Epithelial cell of esophagus (primary cell): ENCODE measurements at regions not wholly inside any gene's neighbourhood (a gene's known extent, or its start where the extent isn't known, plus 50 kb on each side); places are given as distances from the start of the nearest gene placed in this dataset.

Experiments used
- DNase-seq: peaks from one replicate; pipeline ENCODE4 v3.0.0; 2010; ENCODE audit warnings: low read depth
- H3K4me3 ChIP-seq: 2 replicates; pipeline ENCODE4 v1.5.1; 2011; ENCODE audit warnings: mild to moderate bottlenecking, low read length, control low read depth
- CTCF ChIP-seq: IDR thresholded peaks from 2 replicates; pipeline ENCODE4 v1.5.1; 2011; ENCODE audit warnings: low read depth, mild to moderate bottlenecking, low read length, control low read depth, inconsistent platforms; ENCODE audit not compliant: insufficient read depth; ENCODE audit errors: missing control alignments

DNA sequence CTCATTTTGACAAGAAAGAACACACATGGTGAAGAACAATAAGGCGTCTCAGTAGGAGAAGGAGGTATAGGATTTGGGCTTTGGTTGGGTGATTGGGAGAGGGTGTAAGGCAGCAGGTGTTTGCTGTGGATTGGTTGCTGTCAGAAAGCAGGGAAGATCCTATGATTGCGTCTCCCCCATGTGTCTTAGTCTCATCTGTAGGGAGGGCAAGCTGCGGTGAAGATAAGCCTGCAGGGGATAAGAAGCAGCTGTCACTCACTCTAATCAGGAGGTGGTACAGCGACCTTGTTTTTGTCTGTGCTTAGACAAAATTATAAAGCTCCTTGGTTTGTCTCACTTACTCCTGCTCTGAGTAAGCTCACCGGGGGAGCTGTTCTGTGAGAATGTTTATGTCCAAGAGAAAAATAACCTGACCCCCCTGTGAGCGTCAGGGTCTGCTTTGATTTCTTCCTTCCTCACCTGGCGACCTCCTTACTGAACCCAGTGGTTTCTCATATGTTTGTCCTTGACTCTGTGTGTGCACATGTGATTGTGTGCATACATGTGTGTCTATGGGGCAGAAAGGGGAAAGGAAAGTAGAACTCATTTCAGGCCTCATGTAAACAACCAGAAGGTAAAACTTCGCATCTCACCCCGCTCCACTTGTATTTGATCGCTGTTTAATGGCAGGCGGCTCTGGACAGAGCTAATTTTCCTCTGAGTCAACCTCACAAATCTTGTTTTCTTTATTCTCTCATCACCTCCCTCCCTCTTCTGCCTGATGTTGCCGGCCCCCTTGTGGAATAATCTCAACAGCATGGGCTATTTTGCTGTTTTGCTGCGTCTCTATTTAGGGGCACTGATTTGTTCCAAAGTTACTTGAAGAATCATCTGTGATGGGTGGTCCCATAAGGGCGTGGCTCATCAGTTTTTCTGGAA, 105.6 kb downstream of the TENT4A start:
- DNase-seq: peak; percentile 2
- H3K4me3 ChIP-seq: no peak overlapping the region
- no peak for TF ChIP-seq CTCF

GRCh38 chr5:6819521-6819920, 106.3 kb downstream of the TENT4A start:
- H3K4me3 ChIP-seq: no peak overlapping the region
- TF ChIP-seq CTCF: no peak
- no peak for DNase-seq

GRCh38 chr5:6820851-6821479, 107.7 kb downstream of the TENT4A start:
- H3K4me3 ChIP-seq: no peak overlapping the region
- TF ChIP-seq CTCF: peak; percentile 51
- peak; percentile 29 for DNase-seq

GRCh38 chr5:6822068-6822467, 108.8 kb downstream of the TENT4A start:
- no peak for DNase-seq
- H3K4me3 ChIP-seq: no peak overlapping the region
- no peak for TF ChIP-seq CTCF

GRCh38 chr5:6822556-6823343, 109.5 kb downstream of the TENT4A start:
- no peak for TF ChIP-seq CTCF
- H3K4me3 ChIP-seq: no peak overlapping the region
- DNase-seq: no peak

DNA sequence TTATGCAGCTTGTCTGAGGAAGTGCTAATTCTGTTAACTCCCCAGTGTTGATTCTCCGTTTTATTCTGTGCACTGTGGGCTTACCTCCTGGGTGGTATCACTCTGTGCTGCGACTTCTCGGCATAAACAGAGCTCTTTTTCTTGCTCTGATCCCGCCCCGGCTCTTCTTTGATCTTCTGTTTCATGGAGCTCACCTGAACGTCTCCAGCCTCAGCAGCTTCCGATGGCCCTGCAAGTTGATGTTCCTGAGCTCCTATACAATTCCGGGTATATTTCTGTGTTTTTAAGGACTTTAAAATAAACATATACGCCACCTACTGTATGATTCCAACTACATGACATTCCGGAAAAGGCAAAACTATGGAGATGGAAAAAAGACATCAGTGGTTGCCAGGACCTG, 110.8 kb downstream of the TENT4A start:
- DNase-seq: no peak
- H3K4me3 ChIP-seq: no peak overlapping the region
- TF ChIP-seq CTCF: no peak
